ENCODE measurements at regions not wholly inside any gene's neighbourhood (a gene's known extent, or its start where the extent isn't known, plus 50 kb on each side); places are given as distances from the start of the nearest gene placed in this dataset.

GRCh38 chr3:55147406-55147805 lies 219.5 kb upstream of the LRTM1 start:
- DNase-seq, result no peak

- DNase-seq, result no peak
Observed at GRCh38 chr3:55146216-55146615, 218.4 kb upstream of the LRTM1 start.

- DNase-seq, result no peak
Observed at GRCh38 chr3:55144015-55144673, 216.3 kb upstream of the LRTM1 start.

- DNase-seq, result no peak
Observed at GRCh38 chr3:55143336-55143735, 215.5 kb upstream of the LRTM1 start.

- peak; percentile 44 for DNase-seq
Observed at GRCh38 chr3:55136291-55136690, 208.4 kb upstream of the LRTM1 start.

GRCh38 chr3:55128225-55128823 lies 200.5 kb upstream of the LRTM1 start:
- DNase-seq, result no peak

- no peak for DNase-seq
Observed at GRCh38 chr3:55127565-55127964, 199.7 kb upstream of the LRTM1 start.

GRCh38 chr3:55124371-55124770 lies 196.5 kb upstream of the LRTM1 start:
- DNase-seq, result no peak
